CD4-positive, alpha-beta T cell treated with Interleukin-4 for 4 hours (primary cell): ENCODE measurements at regions not wholly inside any gene's neighbourhood (a gene's known extent, or its start where the extent isn't known, plus 50 kb on each side); places are given as distances from the start of the nearest gene placed in this dataset.
"Not testable (repeated sequence)": the region's sequence is repeated elsewhere in the genome, so short reads cannot be mapped to it uniquely, and the experiment has no call there.

ENCODE experiments used
- DNase-seq: peaks from one replicate; pipeline ENCODE4 v3.0.0-alpha.2; 2020

DNA sequence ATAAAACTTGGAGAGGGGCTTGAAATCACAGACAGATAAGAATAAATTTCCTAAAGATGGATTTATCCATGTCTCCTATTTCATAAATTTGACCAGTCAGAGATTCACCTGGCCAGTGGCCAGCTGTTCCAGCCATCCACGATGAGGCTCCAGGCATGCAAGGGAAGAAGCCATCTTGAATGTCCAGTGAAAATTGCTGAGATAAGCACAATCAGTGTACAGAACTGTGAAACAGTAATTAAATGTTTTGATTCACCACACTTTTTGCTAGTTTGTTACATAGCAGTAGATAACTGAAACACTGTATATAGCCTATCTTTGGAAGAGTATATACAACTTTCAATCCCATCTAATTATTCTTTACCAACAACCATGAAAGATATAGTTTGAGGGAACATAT, 163.5 kb downstream of the HINT1 start:
- DNase-seq = no peak

GRCh38 chr5:131000289-131000688, 164.8 kb downstream of the HINT1 start:
- no peak for DNase-seq

GRCh38 chr5:130996720-130997119, 168.3 kb downstream of the HINT1 start:
- DNase-seq = not testable (repeated sequence)

DNA sequence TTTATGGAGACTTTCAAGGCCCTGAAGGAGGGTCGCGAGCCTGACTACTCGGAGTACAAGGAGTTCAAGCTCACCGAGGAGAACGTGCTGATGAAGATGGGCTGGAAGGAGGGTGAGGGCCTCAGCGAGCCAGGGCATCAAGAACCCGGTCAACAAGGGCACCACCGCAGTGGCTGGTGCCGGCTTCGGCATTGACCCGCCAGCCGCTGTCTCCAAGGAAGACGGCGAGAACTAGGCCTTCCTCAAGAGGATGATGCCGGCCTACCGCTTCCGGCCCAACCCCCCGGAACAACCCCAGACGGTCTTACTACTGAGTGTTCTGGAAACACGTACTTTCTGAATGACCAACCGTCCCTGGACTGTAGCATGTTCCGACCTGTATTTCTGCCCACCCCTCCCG, 169.2 kb downstream of the HINT1 start:
- no peak for DNase-seq

DNA sequence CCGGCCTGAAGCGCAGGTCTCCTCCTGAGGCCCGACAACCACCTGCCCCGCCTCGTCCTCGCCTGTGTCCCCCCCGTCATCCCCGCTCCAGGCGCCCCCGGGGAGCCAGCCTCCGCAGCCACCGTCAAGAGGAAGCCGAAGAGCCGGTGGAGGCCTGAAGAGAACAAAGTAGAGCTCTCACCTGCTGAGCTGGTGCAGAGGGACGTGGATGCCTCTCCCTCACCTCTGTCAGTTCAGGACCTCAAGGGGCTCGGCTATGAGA, 169.9 kb downstream of the HINT1 start:
- no peak for DNase-seq

GRCh38 chr5:130994496-130995253, 170.4 kb downstream of the HINT1 start:
- no peak for DNase-seq

DNA sequence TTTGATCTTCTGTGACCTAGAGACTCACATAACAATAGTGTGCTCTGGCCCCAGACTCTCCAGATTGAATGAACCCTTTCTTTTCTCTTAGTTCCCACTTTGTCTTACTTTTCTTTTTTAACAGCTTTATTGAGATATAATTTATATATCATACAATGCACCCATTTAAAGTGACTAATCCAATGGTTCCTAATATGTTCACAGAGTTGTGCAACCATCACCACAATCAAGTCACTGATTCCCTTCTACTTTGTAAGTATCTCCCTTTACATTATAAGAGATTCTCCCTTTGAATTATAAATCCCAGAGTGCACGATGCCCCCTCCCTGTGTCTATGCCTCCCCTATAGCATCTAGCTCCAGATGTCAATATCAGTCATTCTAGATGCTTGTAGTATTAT, 172.4 kb downstream of the HINT1 start:
- DNase-seq = no peak

GRCh38 chr5:130992095-130992494, 173.0 kb downstream of the HINT1 start:
- DNase-seq = no peak

GRCh38 chr5:130985776-130986175, 179.3 kb downstream of the HINT1 start:
- DNase-seq = no peak

DNA sequence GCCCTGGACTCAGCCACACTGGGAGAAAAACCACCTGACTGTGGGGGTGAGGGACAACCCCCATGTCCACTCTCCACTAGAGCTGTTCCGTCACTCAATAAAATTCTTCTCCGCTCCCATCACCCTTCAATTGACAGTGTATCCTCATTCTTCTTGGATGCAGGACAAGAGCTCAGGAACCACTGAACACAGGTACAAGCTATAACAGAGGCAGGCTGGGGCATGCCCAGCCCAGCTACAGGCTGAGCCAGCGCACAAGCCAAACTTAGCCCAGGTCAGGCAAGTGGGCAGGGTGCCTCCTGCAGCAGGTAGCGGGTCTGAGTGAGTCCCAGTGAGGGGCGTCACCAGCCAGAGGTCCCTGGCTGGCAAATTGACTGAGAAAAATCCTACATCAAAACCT, 183.4 kb downstream of the HINT1 start:
- DNase-seq = no peak

DNA sequence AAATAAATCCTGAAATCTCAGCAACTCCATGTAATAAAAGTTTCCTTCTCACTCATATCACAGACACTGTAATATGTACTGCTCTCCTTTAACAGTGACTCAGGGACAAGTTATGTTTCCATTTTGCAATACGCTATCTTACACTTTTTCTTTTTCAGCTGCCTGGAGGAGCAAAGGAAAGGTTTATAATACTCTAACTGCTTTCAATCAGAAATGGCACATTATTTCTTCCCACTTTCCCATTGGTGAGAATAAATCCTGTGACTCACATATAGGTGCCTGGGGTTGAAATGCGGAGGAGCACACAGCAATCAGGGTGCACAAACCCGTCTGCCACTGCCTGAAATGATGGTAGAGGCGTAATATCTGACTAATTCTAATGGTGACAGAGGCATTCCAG, 186.6 kb downstream of the HINT1 start:
- DNase-seq = no peak

DNA sequence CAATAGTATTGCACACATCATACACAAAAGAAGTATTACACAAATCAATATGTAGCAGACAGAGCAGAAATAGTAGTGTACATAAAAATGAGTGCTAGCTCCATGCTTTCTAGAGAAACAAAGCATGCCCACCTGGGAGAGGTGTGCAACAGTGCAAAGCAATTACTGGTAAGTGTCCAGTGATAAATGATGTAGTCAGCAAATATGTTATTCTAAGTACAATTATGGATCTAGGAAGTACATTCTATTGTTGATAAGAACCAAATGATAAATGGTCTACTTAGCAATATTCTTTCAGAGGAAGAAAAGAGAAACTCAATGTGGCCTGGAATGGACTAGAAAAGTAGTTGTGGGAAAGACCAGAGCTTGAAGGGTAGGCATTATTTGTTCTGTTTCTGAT, 188.6 kb downstream of the HINT1 start:
- DNase-seq = no peak

GRCh38 chr5:130975847-130976246, 189.2 kb downstream of the HINT1 start:
- DNase-seq = no peak

DNA sequence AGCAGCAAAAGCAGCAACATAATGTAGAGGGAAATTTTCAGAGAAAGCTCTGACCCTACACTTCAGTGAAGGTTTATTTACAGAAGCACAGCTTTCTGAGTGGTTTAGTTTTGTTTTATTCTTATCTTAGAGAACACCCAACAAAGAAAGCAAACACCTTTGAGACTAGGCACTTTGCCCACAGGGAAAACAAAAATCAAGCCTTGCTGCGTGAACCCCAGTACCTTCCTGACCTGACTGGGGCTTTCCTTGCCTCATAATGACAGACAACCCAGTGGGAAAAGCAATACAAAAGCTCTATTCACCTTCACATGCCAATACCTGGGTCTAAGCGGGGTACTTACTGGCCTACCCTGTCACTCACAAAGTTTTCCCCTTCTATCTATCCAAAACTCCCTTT, 189.8 kb downstream of the HINT1 start:
- DNase-seq = no peak

- DNase-seq = no peak
Observed at GRCh38 chr5:130974021-130974683, 190.9 kb downstream of the HINT1 start.

DNA sequence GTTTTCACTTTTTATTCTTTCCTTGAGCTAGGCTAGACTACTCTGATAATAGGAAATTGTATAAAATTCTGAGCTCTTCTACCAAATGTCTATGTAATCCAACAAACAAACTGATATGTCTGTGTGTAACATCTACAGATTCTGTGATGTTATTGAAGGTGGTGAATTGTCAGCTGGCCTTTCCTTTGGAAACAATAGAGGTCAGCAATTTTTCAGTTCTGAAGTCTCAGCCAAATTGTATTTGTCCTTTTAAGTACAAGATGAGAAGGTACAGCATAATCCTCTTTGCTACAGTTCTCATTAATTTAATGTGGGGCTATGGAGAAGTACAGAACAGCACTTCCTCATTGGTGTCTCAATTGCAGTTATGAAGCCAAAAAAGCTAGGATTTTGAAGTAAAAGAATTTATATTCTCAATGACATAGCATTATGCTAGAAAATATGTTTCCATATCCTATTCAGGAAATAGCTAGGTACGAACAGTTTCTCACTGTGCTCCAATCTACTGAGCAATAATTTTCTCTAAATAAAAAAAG, 198.0 kb downstream of the HINT1 start:
- no peak for DNase-seq

- no peak for DNase-seq
Observed at GRCh38 chr5:130965920-130966319, 199.1 kb downstream of the HINT1 start.

DNA sequence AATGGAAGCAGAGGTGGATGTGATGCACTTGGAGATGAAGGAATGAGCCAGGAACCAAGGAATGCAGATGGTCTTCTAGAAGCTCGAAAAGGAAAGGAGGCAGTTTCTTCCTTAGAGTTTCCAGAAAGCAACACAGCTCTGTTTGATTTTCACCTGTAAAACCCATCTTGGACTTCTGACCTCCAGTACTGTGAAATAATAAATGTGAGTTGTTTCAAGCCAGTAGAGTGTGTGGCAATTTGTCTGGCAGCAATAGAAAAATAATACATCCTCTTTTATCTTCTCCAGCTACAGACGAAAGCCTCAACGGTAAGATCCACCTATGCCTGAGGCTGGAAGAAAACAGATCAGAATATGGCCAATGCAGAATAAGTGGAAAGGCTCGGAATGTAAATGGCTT, 199.7 kb downstream of the HINT1 start:
- DNase-seq = no peak

- no peak for DNase-seq
Observed at GRCh38 chr5:130964231-130965202, 200.5 kb downstream of the HINT1 start.

GRCh38 chr5:130963798-130964197, 201.3 kb downstream of the HINT1 start:
- DNase-seq = no peak

- no peak for DNase-seq
Observed at GRCh38 chr5:130957151-130957550, 207.9 kb downstream of the HINT1 start.

- DNase-seq = no peak
Observed at GRCh38 chr5:130955041-130955440, 210.0 kb downstream of the HINT1 start.

DNA sequence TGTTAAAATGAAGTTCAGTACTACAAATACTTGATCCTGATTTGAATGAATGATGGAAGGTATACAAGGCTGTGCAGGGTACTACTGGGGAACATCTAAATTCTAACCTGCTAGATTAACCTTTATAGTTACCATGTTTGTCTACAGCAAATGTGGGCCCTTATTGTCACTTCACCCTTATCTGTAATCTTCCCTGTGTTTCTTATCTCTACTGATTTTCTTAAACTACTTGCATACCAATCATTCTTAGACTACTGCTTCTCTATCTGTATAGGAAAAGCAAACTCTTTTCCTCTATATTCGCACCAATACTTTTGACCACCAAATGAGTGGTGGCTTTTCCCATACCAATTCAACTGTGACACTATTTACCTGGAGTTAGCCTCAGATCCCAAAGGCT, 210.7 kb downstream of the HINT1 start:
- DNase-seq = no peak

DNA sequence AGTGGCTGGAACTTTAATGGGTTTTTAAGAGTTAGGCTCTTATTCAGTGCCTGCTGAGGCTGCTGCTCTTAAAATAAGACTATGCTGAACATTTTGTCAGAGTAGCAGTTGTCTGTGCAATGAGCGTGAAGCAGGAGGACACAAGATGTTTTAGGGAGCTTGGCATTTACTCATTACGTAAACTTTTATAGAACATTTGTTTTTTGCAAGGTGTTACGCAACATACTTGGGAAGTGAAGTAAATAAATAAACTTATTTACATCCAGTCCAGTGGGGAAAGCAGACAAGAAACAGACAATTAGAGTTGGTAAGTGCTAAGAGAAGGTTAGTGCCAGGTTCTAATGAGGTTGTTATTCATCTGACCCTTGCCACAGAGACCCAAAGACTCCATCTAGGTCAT, 226.0 kb downstream of the HINT1 start:
- DNase-seq = no peak
